Adrenal gland (tissue), 9 donors: ENCODE measurements at regions not wholly inside any gene's neighbourhood (a gene's known extent, or its start where the extent isn't known, plus 50 kb on each side); places are given as distances from the start of the nearest gene placed in this dataset.

Experiments
- DNase-seq, 7 donors: peaks; one replicate each; pipeline ENCODE4 v3.0.0-alpha.2; 2019 to 2020
- H3K27ac ChIP-seq, 5 donors: fragments of 200-600 bp; sonication (generic) in 4 of 5; 1 replicate in 3 of 5; 2 replicates in 2 of 5; pipeline versions ENCODE4 v1.5.1 to v1.8.0; 2016 to 2020; ENCODE audit warnings: mild to moderate bottlenecking in 1 of 5
- H3K27me3 ChIP-seq: fragments of 200-600 bp; 2 replicates; pipeline ENCODE4 v1.8.0; 2021
- H3K36me3 ChIP-seq, 2 donors: fragments of 200-600 bp; replicated peaks in 1 of 2; 1 replicate in 1 of 2; 2 replicates in 1 of 2; pipeline versions ENCODE4 v1.5.1 to v1.8.0; 2018 to 2022
- H3K4me1 ChIP-seq, 2 donors: fragments of 200-600 bp; replicated peaks in 1 of 2; 1 replicate in 1 of 2; 2 replicates in 1 of 2; pipeline versions ENCODE4 v1.5.1 to v1.8.0; 2018 to 2021
- H3K4me3 ChIP-seq, 4 donors: fragments of 200-600 bp; sonication (generic) in 3 of 4; one replicate each; pipeline ENCODE4 v1.5.1; 2016 to 2018
- H3K9me3 ChIP-seq, 3 donors: fragments of 200-600 bp; sonication (generic) in 1 of 3; replicated peaks in 1 of 3; 1 replicate in 2 of 3; 2 replicates in 1 of 3; pipeline versions ENCODE4 v1.5.1 to v1.8.0; 2016 to 2021
- CTCF ChIP-seq, 6 experiments: fragments of 450-650 bp in 4 of 6; fragments of 200-600 bp in 2 of 6; sonication (generic) in 1 of 6; IDR thresholded peaks; 1 replicate in 5 of 6; 2 replicates in 1 of 6; pipeline versions ENCODE4 v1.5.1 to v1.8.0; 2016 to 2021; ENCODE audit warnings: antibody characterized with exemption in 6 of 6, mild to moderate bottlenecking in 2 of 6, moderate library complexity in 1 of 6
- POLR2A ChIP-seq, 2 donors: fragments of 450-650 bp; IDR thresholded peaks; one replicate each; pipeline ENCODE4 v1.6.1; 2017; ENCODE audit warnings: antibody characterized with exemption in 2 of 2, mild to moderate bottlenecking in 2 of 2, moderate library complexity in 1 of 2
- WGBS, 4 donors: extraction: QIAGEN DNeasy Blood & Tissue Kit in 2 of 4; methylation state at CpG; one replicate each; pipeline versions ENCODE4 v1.1.5 to v1.1.7; 2013 to 2017; 5-methylcytosine and 5-hydroxymethylcytosine counted together
- intact Hi-C, 2 donors: fragments of 100-400 bp; cut with DNase I; formaldehyde crosslinking; loops; one replicate each; pipeline versions ENCODE4 v1.14.1 to v1.15.0; 2022 to 2023
- donor health status: healthy with polysubstance abuse.
- donor health status: Bipolar disorder and iron deficiency.
- donor health status: DM: yes; HTN: yes; CAD: no.
- donor health status: DM: no; HTN: no; CAD: no.
- donor health status: DM: no; HTN: no; CAD: no.

GRCh38 chr16:51624080-51624775 lies 473.2 kb upstream of the SALL1 start:
- intact Hi-C loops: no loop called here

DNA sequence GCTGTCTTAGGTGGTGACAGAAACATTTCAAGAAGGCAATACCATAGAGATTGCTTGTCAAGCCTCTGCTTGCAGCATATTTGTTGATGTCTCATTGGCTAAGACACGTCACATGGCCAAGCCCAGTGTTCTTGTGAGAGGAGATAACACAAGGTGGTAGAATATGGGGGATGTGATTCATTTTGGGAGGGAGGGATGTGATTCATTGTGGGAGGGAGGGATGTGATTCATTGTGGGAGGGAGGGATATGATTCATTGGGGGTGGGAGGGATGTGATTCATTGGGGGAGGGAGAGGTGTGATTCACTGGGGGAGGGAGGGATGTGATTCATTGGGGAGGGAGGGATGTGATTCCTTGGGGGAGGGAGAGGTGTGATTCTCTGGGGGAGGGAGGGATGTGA lies 470.5 kb upstream of the SALL1 start:
- intact Hi-C loops: no loop called here
- Histone ChIP-seq H3K27ac (no peak overlapping the region), H3K4me3 (no peak overlapping the region), H3K9me3 (no peaks in the 10 kb centered on the region), H3K4me1 (no peaks in the 10 kb centered on the region), H3K27me3 (no peaks in the 10 kb centered on the region), H3K36me3 (no peaks in the 10 kb centered on the region)
- WGBS, 4 donors: 57 to 83% (median 78%) methylated on average over 1 of the region's 1 CpG
- no peak for TF ChIP-seq CTCF (IDR thresholded peaks at IDR 0.05)
- TF ChIP-seq POLR2A (IDR thresholded peaks at IDR 0.05): no peak
- DNase-seq: no peak

More at GRCh38 chr16:51624080-51624775, 473.2 kb upstream of the SALL1 start:
- TF ChIP-seq CTCF (IDR thresholded peaks at IDR 0.05) (no peak), POLR2A (IDR thresholded peaks at IDR 0.05) (no peak)
- H3K36me3 ChIP-seq: no peaks in the 10 kb centered on the region
- no peak overlapping the region for H3K4me3 ChIP-seq
- no peaks in the 10 kb centered on the region for H3K27me3 ChIP-seq
- 44 to 70% (median 54%) methylated on average over 7 of the region's 7 CpGs for WGBS, 4 donors
- no peak for DNase-seq
- H3K9me3 ChIP-seq: no peaks in the 10 kb centered on the region
- no peak overlapping the region for H3K27ac ChIP-seq
- no peaks in the 10 kb centered on the region for H3K4me1 ChIP-seq

DNA sequence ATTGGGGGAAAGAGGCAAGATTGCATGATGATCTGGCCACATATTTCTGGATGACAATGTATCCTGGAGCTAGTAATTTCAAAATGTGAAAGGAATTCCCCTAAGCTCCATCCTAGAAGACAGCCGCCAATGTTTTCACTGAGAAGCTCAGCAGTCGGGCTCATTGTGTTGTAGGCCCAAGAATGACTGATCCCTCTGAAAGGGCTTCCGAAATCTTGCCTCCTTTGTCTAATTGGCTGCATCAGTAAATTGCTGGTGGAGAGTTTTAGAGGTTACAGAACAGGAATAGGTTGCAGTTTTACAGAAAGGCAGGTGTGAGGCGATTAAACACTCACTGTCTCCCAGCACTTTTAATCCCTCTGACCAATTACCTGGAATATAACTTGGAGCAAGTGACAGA lies 464.1 kb upstream of the SALL1 start:
- TF ChIP-seq CTCF (IDR thresholded peaks at IDR 0.05) (no peak), POLR2A (IDR thresholded peaks at IDR 0.05) (no peak)
- 75 to 94% (median 81%) methylated on average over 4 of the region's 4 CpGs for WGBS, 4 donors

GRCh38 chr16:51607201-51607651 lies 456.2 kb upstream of the SALL1 start:
- intact Hi-C loops: no loop called here
- DNase-seq: no peak
- H3K36me3 ChIP-seq: no peaks in the 10 kb centered on the region
- H3K27ac ChIP-seq: no peak overlapping the region
- peaks cover 5% of the 10 kb centered on the region for H3K27me3 ChIP-seq
- 24 to 34% (median 31%) methylated on average over 6 of the region's 6 CpGs for WGBS, 4 donors
- H3K4me3 ChIP-seq: no peak overlapping the region
- no peaks in the 10 kb centered on the region for H3K4me1 ChIP-seq
- no peaks in the 10 kb centered on the region for H3K9me3 ChIP-seq
- TF ChIP-seq CTCF (IDR thresholded peaks at IDR 0.05) (no peak), POLR2A (IDR thresholded peaks at IDR 0.05) (no peak)

More for the DNA sequence above, 464.1 kb upstream of the SALL1 start:
- intact Hi-C loops: no loop called here
- no peaks in the 10 kb centered on the region for H3K27me3 ChIP-seq
- no peak overlapping the region for H3K4me3 ChIP-seq
- no peaks in the 10 kb centered on the region for H3K36me3 ChIP-seq
- H3K27ac ChIP-seq: no peak overlapping the region
- DNase-seq: no peak
- H3K9me3 ChIP-seq: no peaks in the 10 kb centered on the region
- H3K4me1 ChIP-seq: no peaks in the 10 kb centered on the region
